Spleen (tissue), 7 donors: ENCODE measurements at regions not wholly inside any gene's neighbourhood (a gene's known extent, or its start where the extent isn't known, plus 50 kb on each side); places are given as distances from the start of the nearest gene placed in this dataset.

ENCODE experiments used
- POLR2A ChIP-seq, 3 donors: fragments of 450-650 bp; IDR thresholded peaks; one replicate each; pipeline ENCODE4 v1.5.1; 2017; ENCODE audit warnings: antibody characterized with exemption in 3 of 3, mild to moderate bottlenecking in 1 of 3
- POLR2AphosphoS5 ChIP-seq, 3 donors: sonication (generic); formaldehyde crosslinking; IDR thresholded peaks; one replicate each; pipeline ENCODE4 v1.5.1; 2017; ENCODE audit warnings: antibody characterized with exemption in 3 of 3
- TF ChIP-seq, protein P1 (sequence below), 11 experiments: fragments of 200-600 bp in 7 of 11; fragments of 450-650 bp in 4 of 11; sonication (generic) in 4 of 11; IDR thresholded peaks in 8 of 11; conservative IDR thresholded peaks in 3 of 11; 1 replicate in 7 of 11; 2 replicates in 4 of 11; pipeline versions ENCODE4 v1.4.0 to v1.8.0; 2016 to 2021; ENCODE audit warnings: antibody characterized with exemption in 11 of 11, inconsistent platforms in 4 of 11, mild to moderate bottlenecking in 1 of 11
- donor health status: DM: no; HTN: no; CAD: no; lungs with moderate emphysema.
- donor health status: DM: no; HTN: no; CAD: no.
- donor health status: DM: no; HTN: no; CAD: no.

GRCh38 chrX:65034668-65035445 is 58.6 kb upstream of the ZC4H2 start, which contains the start of gene ZC3H12B:
- TF ChIP-seq, protein P1, sequence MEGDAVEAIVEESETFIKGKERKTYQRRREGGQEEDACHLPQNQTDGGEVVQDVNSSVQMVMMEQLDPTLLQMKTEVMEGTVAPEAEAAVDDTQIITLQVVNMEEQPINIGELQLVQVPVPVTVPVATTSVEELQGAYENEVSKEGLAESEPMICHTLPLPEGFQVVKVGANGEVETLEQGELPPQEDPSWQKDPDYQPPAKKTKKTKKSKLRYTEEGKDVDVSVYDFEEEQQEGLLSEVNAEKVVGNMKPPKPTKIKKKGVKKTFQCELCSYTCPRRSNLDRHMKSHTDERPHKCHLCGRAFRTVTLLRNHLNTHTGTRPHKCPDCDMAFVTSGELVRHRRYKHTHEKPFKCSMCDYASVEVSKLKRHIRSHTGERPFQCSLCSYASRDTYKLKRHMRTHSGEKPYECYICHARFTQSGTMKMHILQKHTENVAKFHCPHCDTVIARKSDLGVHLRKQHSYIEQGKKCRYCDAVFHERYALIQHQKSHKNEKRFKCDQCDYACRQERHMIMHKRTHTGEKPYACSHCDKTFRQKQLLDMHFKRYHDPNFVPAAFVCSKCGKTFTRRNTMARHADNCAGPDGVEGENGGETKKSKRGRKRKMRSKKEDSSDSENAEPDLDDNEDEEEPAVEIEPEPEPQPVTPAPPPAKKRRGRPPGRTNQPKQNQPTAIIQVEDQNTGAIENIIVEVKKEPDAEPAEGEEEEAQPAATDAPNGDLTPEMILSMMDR (IDR thresholded peaks at IDR 0.05 in 8 of 11, conservative IDR thresholded peaks at IDR 0.05 in 3 of 11) = peak in 10 of 11 experiments; percentile 2 to 72 (median 45)
- TF ChIP-seq POLR2A (IDR thresholded peaks at IDR 0.05) (peak in 1 of 3 donors; percentile 31), POLR2AphosphoS5 (IDR thresholded peaks at IDR 0.05) (peak; percentile 71 to 91 (median 86))
